ENCODE measurements at regions not wholly inside any gene's neighbourhood (a gene's known extent, or its start where the extent isn't known, plus 50 kb on each side); places are given as distances from the start of the nearest gene placed in this dataset.

GRCh38 chr10:7027913-7028808 is 382.7 kb downstream of the SFMBT2 start:
- no peak for DNase-seq (ENCODE audit: low read depth)

GRCh38 chr10:7027237-7027912 is 383.5 kb downstream of the SFMBT2 start:
- DNase-seq (ENCODE audit: low read depth) = no peak

- no peak for DNase-seq (ENCODE audit: low read depth)
These were observed 384.0 kb downstream of the SFMBT2 start for GRCh38 chr10:7026818-7027217.

GRCh38 chr10:7025296-7025695 is 385.5 kb downstream of the SFMBT2 start:
- DNase-seq (ENCODE audit: low read depth) = no peak

- no peak for DNase-seq (ENCODE audit: low read depth)
These were observed 395.4 kb downstream of the SFMBT2 start for GRCh38 chr10:7015457-7015856.

GRCh38 chr10:7014721-7015120 is 396.1 kb downstream of the SFMBT2 start:
- DNase-seq (ENCODE audit: low read depth) = no peak

- DNase-seq (ENCODE audit: low read depth) = no peak
These were observed 398.8 kb downstream of the SFMBT2 start for GRCh38 chr10:7011994-7012393.

DNA sequence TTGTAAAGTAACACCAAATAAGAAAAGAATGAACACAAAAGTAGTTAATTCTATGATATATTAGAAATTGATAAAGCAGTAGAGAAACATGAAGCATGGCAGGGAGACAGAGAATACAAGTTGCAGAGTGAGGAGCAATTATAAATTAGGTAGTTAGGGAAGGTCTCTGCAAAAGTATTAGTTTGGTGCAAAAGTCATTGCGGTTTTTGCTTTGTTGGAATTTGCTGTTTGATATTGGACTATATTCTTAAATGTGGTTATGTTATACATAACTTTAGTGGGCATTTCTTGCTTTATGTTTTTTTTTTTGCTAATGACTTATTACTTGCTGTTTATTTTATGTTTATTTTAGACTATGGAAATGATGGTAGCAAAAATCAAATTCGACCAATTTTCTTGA is 402.2 kb downstream of the SFMBT2 start:
- no peak for DNase-seq (ENCODE audit: low read depth)

DNA sequence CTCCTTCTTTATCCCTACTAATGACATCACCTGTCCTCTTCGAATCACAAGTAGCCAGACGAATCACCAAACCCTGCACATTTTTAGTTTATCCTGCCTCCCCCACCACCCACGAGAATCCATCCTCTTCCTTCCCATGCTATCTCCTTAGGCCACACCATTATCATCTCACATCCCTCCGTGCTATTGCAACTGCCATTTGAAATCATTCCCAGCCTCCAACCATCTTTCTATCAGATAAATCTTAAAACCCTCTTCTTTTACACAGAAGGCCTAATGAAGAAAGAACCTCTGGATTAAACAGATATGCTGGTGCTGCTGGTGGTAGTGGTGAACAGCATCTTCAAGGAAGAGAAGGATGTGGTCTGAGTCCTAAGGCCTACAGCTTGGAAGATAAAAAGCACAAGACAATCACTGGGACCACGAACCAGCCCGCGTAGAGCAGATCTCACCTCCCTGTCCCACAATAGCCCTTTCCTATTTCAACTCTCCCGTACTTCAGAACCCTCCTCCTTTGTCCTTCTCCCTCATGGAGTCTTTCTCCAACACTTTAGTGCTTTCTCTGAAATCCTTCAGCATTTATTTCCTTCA is 403.1 kb downstream of the SFMBT2 start:
- peak; percentile 12 for DNase-seq (ENCODE audit: low read depth)

GRCh38 chr10:7006566-7006965 is 404.3 kb downstream of the SFMBT2 start:
- DNase-seq (ENCODE audit: low read depth) = no peak

- no peak for DNase-seq (ENCODE audit: low read depth)
These were observed 406.9 kb downstream of the SFMBT2 start for GRCh38 chr10:7003831-7004395.

DNA sequence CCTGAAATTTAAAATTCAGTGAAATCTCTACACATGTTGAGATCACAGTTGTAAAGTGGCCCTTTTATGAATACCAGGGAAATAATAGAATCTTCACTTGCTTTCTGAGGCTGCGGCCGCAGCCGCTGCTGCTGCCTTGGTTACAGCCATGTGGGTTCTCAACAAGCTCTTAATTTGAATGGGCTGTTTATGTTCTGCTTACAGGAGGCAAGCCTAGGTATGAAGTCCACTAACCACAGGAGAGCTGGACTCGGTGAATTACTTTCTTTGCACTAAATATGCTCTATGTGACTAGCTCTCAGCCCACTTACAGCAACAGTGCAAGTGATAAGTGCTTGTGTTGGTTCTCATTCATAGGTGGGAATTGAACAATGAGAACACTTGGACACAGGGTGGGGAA is 410.8 kb downstream of the SFMBT2 start:
- no peak for DNase-seq (ENCODE audit: low read depth)

DNA sequence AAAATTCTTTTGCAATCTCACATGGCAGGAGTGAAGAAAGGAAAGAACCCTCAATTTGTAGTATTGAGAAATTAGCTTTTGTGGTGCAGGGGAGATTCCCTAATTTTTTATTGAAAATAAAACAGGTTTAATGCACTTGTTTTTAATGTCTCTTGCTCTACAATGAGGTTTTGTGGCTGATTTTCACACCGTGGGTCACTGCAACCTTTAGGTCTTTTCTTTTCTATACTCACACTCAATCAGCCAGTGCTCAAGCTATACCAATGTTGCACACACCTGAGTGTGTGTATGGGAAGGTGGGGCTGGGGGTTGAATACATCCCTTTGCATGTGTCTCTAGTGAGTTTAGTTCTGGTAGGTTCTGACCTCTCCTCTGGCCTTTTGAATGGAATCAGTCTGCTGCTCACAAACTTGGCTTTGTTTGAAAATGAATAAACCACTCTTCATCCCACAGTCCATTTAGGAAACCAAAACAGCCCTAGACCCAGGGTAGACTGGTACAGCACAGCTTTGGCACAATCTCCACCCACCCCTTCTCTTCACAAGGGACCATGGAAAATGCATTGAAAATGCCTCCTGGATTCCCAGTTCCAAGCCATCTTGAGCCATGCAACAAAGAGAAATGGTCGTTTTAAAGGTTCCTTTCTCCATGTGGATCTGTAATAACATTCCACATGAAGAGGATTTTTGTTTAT is 411.5 kb downstream of the SFMBT2 start:
- DNase-seq (ENCODE audit: low read depth) = no peak

GRCh38 chr10:6997509-6997908 is 413.3 kb downstream of the SFMBT2 start:
- DNase-seq (ENCODE audit: low read depth) = no peak

DNA sequence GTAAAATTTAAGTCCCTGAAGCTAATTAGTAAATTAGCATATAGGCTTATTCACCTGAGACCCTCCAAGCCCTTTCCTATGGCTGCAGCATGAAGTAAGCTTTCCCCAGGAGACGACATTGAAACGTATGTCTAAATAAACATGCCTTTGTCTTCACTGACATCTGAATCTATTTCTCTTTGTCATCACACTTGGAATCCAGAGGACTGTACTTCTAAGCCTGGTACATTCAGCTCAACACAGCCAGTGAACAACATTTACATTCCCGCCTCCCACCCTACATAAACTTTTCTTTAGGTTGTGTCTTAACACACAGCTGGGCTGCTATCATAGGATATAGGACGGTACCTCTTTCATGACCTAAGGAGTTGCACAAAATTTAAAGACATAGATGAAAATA is 414.4 kb downstream of the SFMBT2 start:
- no peak for DNase-seq (ENCODE audit: low read depth)

GRCh38 chr10:6995831-6996230 is 415.0 kb downstream of the SFMBT2 start:
- no peak for DNase-seq (ENCODE audit: low read depth)

DNA sequence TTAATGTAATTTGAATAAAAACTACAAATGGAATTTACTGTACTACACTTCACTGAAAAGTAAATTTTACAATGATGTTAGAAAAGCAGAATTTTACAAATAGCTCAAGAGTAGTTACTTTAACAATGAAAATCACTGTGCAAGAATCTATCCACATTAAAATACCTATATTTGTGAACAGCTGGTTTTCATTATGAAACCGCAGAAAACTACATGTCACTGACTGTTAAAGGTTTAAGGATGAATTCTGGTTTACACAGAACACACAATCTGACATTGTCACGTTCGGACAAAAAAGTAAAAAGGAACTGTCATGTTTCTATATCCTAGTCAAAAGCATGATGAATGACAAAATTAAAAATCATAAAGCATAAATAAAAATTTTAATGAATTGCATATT is 415.3 kb upstream of the PRKCQ start:
- no peak for DNase-seq (ENCODE audit: low read depth)

DNA sequence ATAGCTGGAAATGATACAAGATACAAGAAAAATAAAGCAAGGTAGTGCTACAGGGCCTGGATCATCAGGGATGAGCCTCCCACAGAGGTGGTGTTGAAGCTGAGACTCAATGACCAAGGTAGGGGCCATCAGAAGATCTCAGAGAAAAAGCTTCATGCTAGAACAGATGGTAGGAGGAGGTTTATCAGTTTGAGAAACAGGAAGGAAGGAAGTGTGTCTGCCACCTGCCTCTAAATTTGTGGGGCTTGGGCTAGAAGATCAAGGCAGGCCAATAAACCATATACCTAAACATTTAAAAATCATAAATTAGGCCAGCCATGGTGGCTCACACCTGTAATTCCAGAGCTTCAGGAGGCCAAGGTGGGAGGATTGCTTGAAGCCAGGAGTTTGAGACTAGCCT is 410.8 kb upstream of the PRKCQ start:
- DNase-seq (ENCODE audit: low read depth) = no peak

GRCh38 chr10:6988654-6989053 is 408.6 kb upstream of the PRKCQ start:
- no peak for DNase-seq (ENCODE audit: low read depth)

DNA sequence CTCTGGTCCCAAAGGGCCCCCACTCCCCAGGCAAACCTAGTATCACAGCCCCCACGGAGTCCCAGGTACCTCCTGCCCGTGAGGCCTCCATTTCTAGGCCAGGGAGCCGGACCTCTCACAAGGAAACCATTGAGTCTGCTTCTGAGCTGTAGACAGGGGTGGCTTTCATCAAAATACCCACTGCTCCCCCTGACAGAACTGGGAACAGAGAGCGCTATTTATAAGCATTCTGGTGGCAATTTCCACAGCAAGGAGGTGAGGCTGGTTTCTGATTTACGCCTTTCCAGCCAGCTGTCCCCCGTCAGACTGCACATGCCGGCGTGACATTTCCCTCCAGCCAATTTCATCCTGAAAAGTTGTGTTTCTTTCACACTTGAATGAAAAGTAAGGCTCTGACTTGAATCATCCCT is 407.5 kb upstream of the PRKCQ start:
- no peak for DNase-seq (ENCODE audit: low read depth)

DNA sequence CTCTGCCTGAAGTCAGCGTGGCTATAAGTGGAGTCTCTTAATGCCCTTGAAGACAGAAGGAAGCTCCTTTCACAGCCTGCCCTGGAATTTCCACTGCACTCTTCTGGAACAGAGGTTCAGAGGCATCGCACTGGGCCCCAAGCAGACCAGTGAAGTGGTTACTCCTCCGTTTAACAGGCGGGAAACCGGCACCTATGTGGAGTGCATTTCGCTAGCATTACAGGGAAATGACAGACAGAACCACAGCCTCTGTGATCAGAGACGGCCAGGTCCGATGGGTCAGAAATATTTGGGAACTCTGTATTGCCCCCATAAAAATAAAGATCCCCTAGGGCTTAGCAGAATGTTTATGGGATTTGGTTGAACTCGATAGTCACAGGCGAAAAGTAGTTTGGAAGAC is 406.9 kb upstream of the PRKCQ start:
- DNase-seq (ENCODE audit: low read depth) = no peak

- no peak for DNase-seq (ENCODE audit: low read depth)
These were observed 405.6 kb upstream of the PRKCQ start for GRCh38 chr10:6985644-6986043.

Data from CMK (cell line).